H1 (cell line): ENCODE measurements at regions not wholly inside any gene's neighbourhood (a gene's known extent, or its start where the extent isn't known, plus 50 kb on each side); places are given as distances from the start of the nearest gene placed in this dataset.

ENCODE experiments used
- CBX8 ChIP-seq: fragments of 300-800, 300-1000 bp; sonication (generic); IDR thresholded peaks from 2 replicates; pipeline ENCODE4 v1.7.1; 2016; ENCODE audit warnings: low read depth, low read length, borderline replicate concordance
- CEBPB ChIP-seq: IDR thresholded peaks from 2 replicates; pipeline ENCODE4 v1.6.1; 2012; ENCODE audit warnings: low read depth, low read length
- CTCF ChIP-seq, 3 experiments: IDR thresholded peaks; 1 replicate in 2 of 3; 2 replicates in 1 of 3; pipeline versions ENCODE4 v1.5.1 to v1.6.1; 2011; ENCODE audit warnings: low read length in 3 of 3, mild to moderate bottlenecking in 3 of 3, inconsistent platforms in 2 of 3, low read depth in 1 of 3, moderate library complexity in 1 of 3; ENCODE audit not compliant: insufficient read depth in 1 of 3; ENCODE audit errors: control extremely low read depth in 1 of 3
- POLR2A ChIP-seq, 2 experiments: IDR thresholded peaks; 1 replicate in 1 of 2; 2 replicates in 1 of 2; pipeline ENCODE4 v1.6.1; 2011; ENCODE audit warnings: low read depth in 2 of 2, low read length in 2 of 2, mild to moderate bottlenecking in 2 of 2; ENCODE audit errors: control extremely low read depth in 1 of 2
- POLR2AphosphoS5 ChIP-seq: IDR thresholded peaks from 2 replicates; pipeline ENCODE4 v1.6.1; 2011; ENCODE audit warnings: low read depth, low read length
- RBBP5 ChIP-seq: IDR thresholded peaks from 2 replicates; pipeline ENCODE4 v1.7.1; 2012; ENCODE audit warnings: low read depth, mild to moderate bottlenecking, inconsistent platforms, low read length, moderate library complexity, borderline replicate concordance
- TAF1 ChIP-seq: IDR thresholded peaks from 2 replicates; pipeline ENCODE4 v1.6.1; 2011; ENCODE audit warnings: mild to moderate bottlenecking, low read depth, low read length
- TAF7 ChIP-seq: optimal IDR thresholded peaks from 2 replicates; pipeline ENCODE3; 2011; ENCODE audit warnings: low read depth, mild to moderate bottlenecking, inconsistent platforms, low read length, moderate library complexity, borderline replicate concordance
- TCF12 ChIP-seq: IDR thresholded peaks from 2 replicates; pipeline ENCODE4 v1.6.1; 2011; ENCODE audit warnings: low read depth, mild to moderate bottlenecking, low read length

GRCh38 chr10:4217187-4217586, 432.2 kb upstream of the KLF6 start:
- no peak for TF ChIP-seq CTCF (IDR thresholded peaks at IDR 0.05; ENCODE audit: control extremely low read depth in 1 of 3, insufficient read depth in 1 of 3, low read depth in 1 of 3, low read length in 3 of 3)
- no peak for TF ChIP-seq CBX8
- TF ChIP-seq POLR2A (IDR thresholded peaks at IDR 0.05; ENCODE audit: control extremely low read depth in 1 of 2, low read depth in 2 of 2, low read length in 2 of 2): no peak
- no peak for TF ChIP-seq TAF7
- TF ChIP-seq CEBPB: no peak
- no peak for TF ChIP-seq TCF12
- no peak for TF ChIP-seq POLR2AphosphoS5
- TF ChIP-seq TAF1: no peak
- no peak for TF ChIP-seq RBBP5
